Activated CD4-positive, CD25-positive, alpha-beta regulatory T cell treated with anti-CD3 and anti-CD28 coated beads, Interleukin-2, amount 50 U/mL, for 72 hours (primary cell): ENCODE measurements at regions not wholly inside any gene's neighbourhood (a gene's known extent, or its start where the extent isn't known, plus 50 kb on each side); places are given as distances from the start of the nearest gene placed in this dataset.

Experiments
- DNase-seq: peaks from one replicate; pipeline ENCODE4 v3.0.0; 2021

GRCh38 chr4:3715855-3716630, 50.1 kb upstream of the ADRA2C start:
- no peak for DNase-seq

GRCh38 chr4:3715061-3715854, 50.9 kb upstream of the ADRA2C start:
- no peak for DNase-seq

- no peak for DNase-seq
Observed at GRCh38 chr4:3714642-3715001, 51.6 kb upstream of the ADRA2C start.

- DNase-seq = no peak
Observed at GRCh38 chr4:3713817-3714641, 52.2 kb upstream of the ADRA2C start.

GRCh38 chr4:3713346-3713745, 52.8 kb upstream of the ADRA2C start:
- DNase-seq = no peak

GRCh38 chr4:3712936-3713335, 53.2 kb upstream of the ADRA2C start:
- no peak for DNase-seq

- no peak for DNase-seq
Observed at GRCh38 chr4:3712112-3712805, 53.9 kb upstream of the ADRA2C start.

GRCh38 chr4:3711183-3712111, 54.7 kb upstream of the ADRA2C start:
- DNase-seq = no peak

- DNase-seq = no peak
Observed at GRCh38 chr4:3710451-3711182, 55.6 kb upstream of the ADRA2C start.

- DNase-seq = no peak
Observed at GRCh38 chr4:3709846-3710441, 56.2 kb upstream of the ADRA2C start.

GRCh38 chr4:3709061-3709845, 56.9 kb upstream of the ADRA2C start:
- no peak for DNase-seq

- no peak for DNase-seq
Observed at GRCh38 chr4:3708611-3709010, 57.6 kb upstream of the ADRA2C start.

GRCh38 chr4:3708103-3708510, 58.1 kb upstream of the ADRA2C start:
- DNase-seq = no peak

- DNase-seq = no peak
Observed at GRCh38 chr4:3707423-3708102, 58.6 kb upstream of the ADRA2C start.

- DNase-seq = no peak
Observed at GRCh38 chr4:3706565-3707422, 59.4 kb upstream of the ADRA2C start.

- no peak for DNase-seq
Observed at GRCh38 chr4:3706111-3706511, 60.1 kb upstream of the ADRA2C start.

GRCh38 chr4:3705236-3705987, 60.8 kb upstream of the ADRA2C start:
- DNase-seq = no peak
